ENCODE measurements at regions not wholly inside any gene's neighbourhood (a gene's known extent, or its start where the extent isn't known, plus 50 kb on each side); places are given as distances from the start of the nearest gene placed in this dataset.

- TF ChIP-seq CTCF (IDR thresholded peaks at IDR 0.05) = no peak
- no peak for TF ChIP-seq EP300 (IDR thresholded peaks at IDR 0.05)
These were observed 212.5 kb upstream of the SOX1 start for GRCh38 chr13:111854403-111854802.

Data from esophagus muscularis mucosa (tissue), 3 donors.